ENCODE measurements at regions not wholly inside any gene's neighbourhood (a gene's known extent, or its start where the extent isn't known, plus 50 kb on each side); places are given as distances from the start of the nearest gene placed in this dataset.

- H3K36me3 Mint-ChIP-seq: peaks cover 3% of the 10 kb centered on the region
- H3K9me3 Mint-ChIP-seq: peaks cover 21% of the 10 kb centered on the region
- H3K4me1 Mint-ChIP-seq (ENCODE audit: unreplicated experiment): no peaks in the 10 kb centered on the region
- TF ChIP-seq, protein P1, sequence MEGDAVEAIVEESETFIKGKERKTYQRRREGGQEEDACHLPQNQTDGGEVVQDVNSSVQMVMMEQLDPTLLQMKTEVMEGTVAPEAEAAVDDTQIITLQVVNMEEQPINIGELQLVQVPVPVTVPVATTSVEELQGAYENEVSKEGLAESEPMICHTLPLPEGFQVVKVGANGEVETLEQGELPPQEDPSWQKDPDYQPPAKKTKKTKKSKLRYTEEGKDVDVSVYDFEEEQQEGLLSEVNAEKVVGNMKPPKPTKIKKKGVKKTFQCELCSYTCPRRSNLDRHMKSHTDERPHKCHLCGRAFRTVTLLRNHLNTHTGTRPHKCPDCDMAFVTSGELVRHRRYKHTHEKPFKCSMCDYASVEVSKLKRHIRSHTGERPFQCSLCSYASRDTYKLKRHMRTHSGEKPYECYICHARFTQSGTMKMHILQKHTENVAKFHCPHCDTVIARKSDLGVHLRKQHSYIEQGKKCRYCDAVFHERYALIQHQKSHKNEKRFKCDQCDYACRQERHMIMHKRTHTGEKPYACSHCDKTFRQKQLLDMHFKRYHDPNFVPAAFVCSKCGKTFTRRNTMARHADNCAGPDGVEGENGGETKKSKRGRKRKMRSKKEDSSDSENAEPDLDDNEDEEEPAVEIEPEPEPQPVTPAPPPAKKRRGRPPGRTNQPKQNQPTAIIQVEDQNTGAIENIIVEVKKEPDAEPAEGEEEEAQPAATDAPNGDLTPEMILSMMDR (conservative IDR thresholded peaks at IDR 0.05): no peak
- no peak for DNase-seq (ENCODE audit: extremely low spot score, unreplicated experiment)
- no peak overlapping the region for H3K27ac Mint-ChIP-seq
- H3K27me3 Mint-ChIP-seq: no peaks in the 10 kb centered on the region
- H3K4me3 Mint-ChIP-seq: no peak overlapping the region
Observed at GRCh38 chr4:124092101-124092500, 620.4 kb downstream of the ANKRD50 start.

DNA sequence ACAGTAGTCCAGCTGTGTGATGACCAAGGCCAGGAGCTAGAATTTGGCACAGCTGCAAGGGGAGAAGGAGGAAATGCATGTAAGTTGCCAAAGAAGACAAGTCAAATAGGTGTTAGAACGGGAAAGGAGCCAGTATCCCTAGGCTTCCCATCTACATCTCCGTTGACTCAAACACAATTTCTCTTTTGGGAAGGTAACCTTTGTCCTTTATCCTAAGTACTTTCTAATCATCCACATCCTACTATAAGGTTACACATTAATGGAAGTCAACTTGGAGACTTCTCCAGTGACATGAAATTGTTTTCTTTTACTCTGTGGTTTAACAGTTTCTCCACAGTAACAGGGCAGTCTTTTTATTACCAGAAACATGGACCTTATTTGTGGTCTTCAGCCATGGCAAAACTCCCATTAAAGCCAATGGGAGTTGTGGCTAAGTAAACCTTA lies 620.0 kb downstream of the ANKRD50 start:
- no peak overlapping the region for H3K27ac Mint-ChIP-seq
- TF ChIP-seq, protein P1 (conservative IDR thresholded peaks at IDR 0.05): no peak
- DNase-seq (ENCODE audit: extremely low spot score, unreplicated experiment): no peak
- no peaks in the 10 kb centered on the region for H3K27me3 Mint-ChIP-seq
- peaks cover 21% of the 10 kb centered on the region for H3K9me3 Mint-ChIP-seq
- peaks cover 3% of the 10 kb centered on the region for H3K36me3 Mint-ChIP-seq
- H3K4me1 Mint-ChIP-seq (ENCODE audit: unreplicated experiment): no peaks in the 10 kb centered on the region
- no peak overlapping the region for H3K4me3 Mint-ChIP-seq

DNA sequence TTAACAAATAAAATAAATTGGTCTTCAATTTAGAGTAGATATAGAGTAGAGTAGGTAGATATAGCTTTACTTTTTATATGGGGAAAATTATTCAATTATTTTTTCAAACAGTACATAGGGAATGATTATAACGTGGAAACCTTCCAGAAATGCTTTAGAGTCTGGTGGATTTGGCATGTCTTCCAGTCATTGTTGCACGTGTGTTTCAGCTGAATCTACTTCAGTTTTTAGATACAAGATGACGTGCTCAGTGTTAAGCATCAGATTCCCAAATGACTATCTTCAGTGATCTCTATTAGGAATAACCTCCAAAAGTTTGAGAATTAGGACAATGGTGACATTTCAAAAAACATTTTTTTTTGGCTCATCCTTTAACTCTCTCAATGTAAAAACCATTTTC lies 616.9 kb downstream of the ANKRD50 start:
- Mint-ChIP-seq H3K36me3 (no peaks in the 10 kb centered on the region), H3K4me3 (no peak overlapping the region), H3K27me3 (no peaks in the 10 kb centered on the region), H3K9me3 (peaks cover 15% of the 10 kb centered on the region), H3K4me1 (ENCODE audit: unreplicated experiment) (no peaks in the 10 kb centered on the region), H3K27ac (no peak overlapping the region)
- DNase-seq (ENCODE audit: extremely low spot score, unreplicated experiment): no peak
- TF ChIP-seq, protein P1 (conservative IDR thresholded peaks at IDR 0.05): no peak

DNA sequence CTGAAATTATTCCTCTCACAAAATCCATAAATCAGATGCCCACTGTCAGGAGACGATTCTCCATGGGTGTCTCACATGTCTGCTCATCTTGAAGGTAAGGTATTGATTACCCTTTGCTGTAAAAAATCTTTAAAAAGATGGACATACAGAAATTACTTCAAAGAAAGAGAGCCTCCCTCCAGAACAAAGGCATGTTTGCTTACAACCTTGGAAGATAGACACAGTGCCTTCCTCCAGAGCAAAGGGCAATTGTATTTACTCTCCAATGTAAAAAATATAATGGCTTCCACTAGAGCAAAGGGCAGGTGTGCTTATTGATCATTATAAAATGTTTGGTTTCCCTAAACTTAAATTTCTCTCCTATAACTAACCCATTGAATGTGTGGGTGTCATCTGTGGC lies 616.2 kb downstream of the ANKRD50 start:
- Mint-ChIP-seq H3K36me3 (no peaks in the 10 kb centered on the region), H3K27ac (no peak overlapping the region), H3K4me1 (ENCODE audit: unreplicated experiment) (no peaks in the 10 kb centered on the region), H3K4me3 (no peak overlapping the region), H3K27me3 (no peaks in the 10 kb centered on the region), H3K9me3 (peaks cover 15% of the 10 kb centered on the region)
- DNase-seq (ENCODE audit: extremely low spot score, unreplicated experiment): no peak
- TF ChIP-seq, protein P1 (conservative IDR thresholded peaks at IDR 0.05): no peak

DNA sequence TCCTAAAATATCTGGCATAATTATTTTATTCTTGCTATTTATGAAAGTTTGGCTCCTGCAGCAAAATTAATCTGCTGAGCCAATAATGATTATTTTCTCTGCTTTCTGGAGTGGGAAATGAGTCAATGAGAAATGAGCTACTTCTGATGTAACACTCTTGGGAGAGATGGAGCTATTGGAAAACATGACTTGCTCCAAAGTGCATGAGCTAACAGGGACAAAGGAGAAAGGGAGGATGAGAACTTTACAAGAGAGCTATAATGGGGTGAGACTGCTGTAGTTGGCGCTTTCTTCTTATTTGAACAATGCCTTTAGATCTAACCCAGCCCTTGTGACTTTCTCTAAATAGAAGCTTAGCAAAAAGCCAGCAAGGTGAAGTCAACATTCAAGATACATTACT lies 615.1 kb downstream of the ANKRD50 start:
- no peaks in the 10 kb centered on the region for H3K4me1 Mint-ChIP-seq (ENCODE audit: unreplicated experiment)
- H3K36me3 Mint-ChIP-seq: no peaks in the 10 kb centered on the region

More for the DNA sequence above, 615.1 kb downstream of the ANKRD50 start:
- TF ChIP-seq, protein P1 (conservative IDR thresholded peaks at IDR 0.05): no peak
- no peaks in the 10 kb centered on the region for H3K27me3 Mint-ChIP-seq
- no peak overlapping the region for H3K4me3 Mint-ChIP-seq
- H3K27ac Mint-ChIP-seq: no peak overlapping the region
- no peak for DNase-seq (ENCODE audit: extremely low spot score, unreplicated experiment)
- peaks cover 18% of the 10 kb centered on the region for H3K9me3 Mint-ChIP-seq
